A549 (cell line): ENCODE measurements at regions not wholly inside any gene's neighbourhood (a gene's known extent, or its start where the extent isn't known, plus 50 kb on each side); places are given as distances from the start of the nearest gene placed in this dataset.

Source experiments
- ATAC-seq, 2 experiments: fragments of 200-7000 bp in 1 of 2; fragments of >200 bp in 1 of 2; cut with Nextera tagmentation in 1 of 2; cut with Tn5 transposase in 1 of 2; 3 replicates each; pipeline versions ENCODE4 v1.8.0 to v1.9.1; 2018 to 2020; ENCODE audit warnings: mild to moderate bottlenecking in 1 of 2, moderate library complexity in 1 of 2
- CTCF ChIA-PET: fragments of 300-600 bp; sonication (Branson Sonifier 250); formaldehyde crosslinking; extraction: SDS; loops from one replicate; lab custom pipeline; 2021; ENCODE audit warnings: antibody characterized with exemption, inconsistent platforms; lab: Yijun Ruan, JAX
- POLR2A ChIA-PET: fragments of 350-600 bp; formaldehyde crosslinking; extraction: SDS; loops from one replicate; lab custom pipeline; 2021; ENCODE audit warnings: antibody characterized with exemption, inconsistent platforms; lab: Yijun Ruan, JAX
- DNase-seq, 2 experiments: peaks; one replicate each; pipeline versions ENCODE4 v3.0.0 to v3.0.0-alpha.2; 2011 to 2016; ENCODE audit warnings: low read depth in 1 of 2, low spot score in 1 of 2
- FAIRE-seq: peaks from 2 replicates; lab custom pipeline; 2011; peaks lifted over from hg19 to GRCh38; lab: Jason Lieb, UNC
- H3K27ac ChIP-seq, 2 experiments: fragments of >200 bp; sonication (Bioruptor Twin); formaldehyde crosslinking; 3 replicates each; pipeline ENCODE4 v1.5.1; 2016 to 2017
- H3K4me1 ChIP-seq: fragments of >200 bp; sonication (Bioruptor Twin); formaldehyde crosslinking; 3 replicates; pipeline ENCODE4 v1.6.1; 2016
- H3K4me2 ChIP-seq: fragments of >200 bp; sonication (Bioruptor Twin); formaldehyde crosslinking; 3 replicates; pipeline ENCODE4 v1.6.1; 2016
- H3K4me3 ChIP-seq: fragments of >200 bp; sonication (Bioruptor Twin); formaldehyde crosslinking; 3 replicates; pipeline ENCODE4 v1.5.1; 2016
- H3K9me3 ChIP-seq: fragments of >200 bp; sonication (Bioruptor Twin); formaldehyde crosslinking; 3 replicates; pipeline ENCODE4 v1.6.1; 2016
- ATOH8 ChIP-seq: fragments of 250-450 bp; sonication (Bioruptor Pico); IDR thresholded peaks from 2 replicates; pipeline ENCODE4 v1.5.0; 2020; ENCODE audit warnings: low read depth, mild to moderate bottlenecking, moderate library complexity
- BHLHE40 ChIP-seq: IDR thresholded peaks from 2 replicates; pipeline ENCODE4 v1.6.1; 2012; ENCODE audit warnings: low read depth, low read length, inconsistent platforms
- CBX8 ChIP-seq: fragments of 200-600 bp; sonication (generic); IDR thresholded peaks from 2 replicates; pipeline ENCODE4 v1.6.1; 2016
- CEBPB ChIP-seq, 2 experiments: fragments of >200 bp in 1 of 2; sonication (Bioruptor Twin) in 1 of 2; formaldehyde crosslinking in 1 of 2; IDR thresholded peaks; 2 replicates each; pipeline ENCODE4 v1.6.1; 2012 to 2016
- CHD2 ChIP-seq: fragments of 150-350 bp; IDR thresholded peaks from 2 replicates; pipeline ENCODE4 v1.6.1; 2014; ENCODE audit warnings: low read length; ENCODE audit not compliant: partially characterized antibody
- EHMT2 ChIP-seq: fragments of 200-600 bp; sonication (generic); IDR thresholded peaks from 2 replicates; pipeline ENCODE4 v1.6.1; 2016; ENCODE audit warnings: antibody characterized with exemption, low read depth, mild to moderate bottlenecking, moderate library complexity
- HES2 ChIP-seq: fragments of >200 bp; sonication (Bioruptor Twin); formaldehyde crosslinking; IDR thresholded peaks from 2 replicates; pipeline ENCODE4 v1.6.1; 2016
- NFE2L2 ChIP-seq: fragments of 150-350 bp; conservative IDR thresholded peaks from 2 replicates; pipeline ENCODE4 v1.6.1; 2014; ENCODE audit warnings: low read length
- NR3C1 ChIP-seq: fragments of >200 bp; sonication (Bioruptor Twin); formaldehyde crosslinking; IDR thresholded peaks from 3 replicates; pipeline ENCODE4 v1.6.1; 2017
- PBX3 ChIP-seq: IDR thresholded peaks from 2 replicates; pipeline ENCODE4 v1.6.1; 2012
- RARB ChIP-seq: fragments of 250-450 bp; sonication (Bioruptor Pico); IDR thresholded peaks from 2 replicates; pipeline ENCODE4 v1.8.0; 2021; ENCODE audit warnings: mild to moderate bottlenecking, moderate library complexity
- RCOR1 ChIP-seq: fragments of 150-350 bp; IDR thresholded peaks from 2 replicates; pipeline ENCODE4 v1.6.1; 2014; ENCODE audit warnings: antibody characterized with exemption, low read length, low read depth
- TP53 ChIP-seq: fragments of 250-450 bp; sonication (Bioruptor Pico); IDR thresholded peaks from 2 replicates; pipeline ENCODE4 v1.5.0; 2021; ENCODE audit warnings: mild to moderate bottlenecking, moderate library complexity
- USF2 ChIP-seq: fragments of 450-650 bp; IDR thresholded peaks from 2 replicates; pipeline ENCODE4 v1.6.1; 2014; ENCODE audit warnings: antibody characterized with exemption
- ZNF302 ChIP-seq: fragments of 250-450 bp; sonication (Bioruptor Pico); IDR thresholded peaks from 2 replicates; pipeline ENCODE4 v1.9.0; 2021; ENCODE audit warnings: inconsistent platforms, mild to moderate bottlenecking, moderate library complexity
- ZSCAN20 ChIP-seq: fragments of 250-450 bp; sonication (Bioruptor Pico); IDR thresholded peaks from 2 replicates; pipeline ENCODE4 v1.8.0; 2022; ENCODE audit warnings: mild to moderate bottlenecking, moderate library complexity
- WGBS: methylation state at CpG from one replicate; pipeline ENCODE4 v1.1.6; 2017; ENCODE audit errors: missing lambda C conversion rate; 5-methylcytosine and 5-hydroxymethylcytosine counted together

GRCh38 chr13:61672756-61673155, 257.1 kb upstream of the PCDH20 start:
- no peaks in the 10 kb centered on the region for H3K4me1 ChIP-seq
- POLR2A ChIA-PET, result no interaction called here
- CTCF ChIA-PET, result no interaction called here
- FAIRE-seq (no peak), DNase-seq (no peak), ATAC-seq (no peak)
- H3K4me3 ChIP-seq, result no peak overlapping the region
- H3K27ac ChIP-seq, result no peak overlapping the region
- TF ChIP-seq PBX3 (no peak), NR3C1 (no peak), ATOH8 (CRISPR knock-in tag) (no peak), USF2 (no peak), RCOR1 (no peak), ZSCAN20 (CRISPR knock-in tag) (no peak), NFE2L2 (no peak), EHMT2 (no peak)
- TF ChIP-seq, all 56 proteins: peak for 0
- no peak overlapping the region for H3K4me2 ChIP-seq
- WGBS, result 38% methylated on average over 4 of the region's 4 CpGs
- no peaks in the 10 kb centered on the region for H3K9me3 ChIP-seq

GRCh38 chr13:61670384-61671161, 254.9 kb upstream of the PCDH20 start:
- ChIA-PET CTCF (no interaction called here), POLR2A (no interaction called here)
- H3K4me1 ChIP-seq, result no peaks in the 10 kb centered on the region
- no peak overlapping the region for H3K27ac ChIP-seq
- no peak for ATAC-seq
- DNase-seq, result no peak
- TF ChIP-seq CHD2, result no peak
- no peak for TF ChIP-seq HES2
- TF ChIP-seq BHLHE40, result no peak
- TF ChIP-seq CBX8, result no peak
- no peak for TF ChIP-seq RARB (CRISPR knock-in tag)
- 35% methylated on average over 9 of the region's 19 CpGs for WGBS
- H3K4me3 ChIP-seq, result no peak overlapping the region
- no peaks in the 10 kb centered on the region for H3K9me3 ChIP-seq
- no peak for FAIRE-seq
- no peak overlapping the region for H3K4me2 ChIP-seq

GRCh38 chr13:61664801-61665705, 249.4 kb upstream of the PCDH20 start:
- ChIA-PET POLR2A (no interaction called here), CTCF (no interaction called here)
- Histone ChIP-seq H3K4me3 (no peak overlapping the region), H3K4me2 (no peak overlapping the region), H3K9me3 (no peaks in the 10 kb centered on the region), H3K27ac (no peak overlapping the region), H3K4me1 (no peaks in the 10 kb centered on the region)
- DNase-seq (peak in 1 of 2 experiments; percentile 21), ATAC-seq (peak in 1 of 2 experiments; percentile 41; a peak in 1 of 6 replicates), FAIRE-seq (no peak)
- TF ChIP-seq TP53 (CRISPR knock-in tag) (no peak), ZNF302 (CRISPR knock-in tag) (no peak), CEBPB (IDR thresholded peaks at IDR 0.05) (no peak)
- 13% methylated on average over 11 of the region's 11 CpGs for WGBS
